Stimulated activated CD8-positive, alpha-beta memory T cell treated with anti-CD3 and anti-CD28 coated beads, Interleukin-7, amount 100 ng/mL, for 24 hours (primary cell): ENCODE measurements at regions not wholly inside any gene's neighbourhood (a gene's known extent, or its start where the extent isn't known, plus 50 kb on each side); places are given as distances from the start of the nearest gene placed in this dataset.
"Not testable (repeated sequence)": the region's sequence is repeated elsewhere in the genome, so short reads cannot be mapped to it uniquely, and the experiment has no call there.

Experiments used
- DNase-seq: peaks from one replicate; pipeline ENCODE4 v3.0.0-alpha.2; 2020; ENCODE audit warnings: low read depth

DNA sequence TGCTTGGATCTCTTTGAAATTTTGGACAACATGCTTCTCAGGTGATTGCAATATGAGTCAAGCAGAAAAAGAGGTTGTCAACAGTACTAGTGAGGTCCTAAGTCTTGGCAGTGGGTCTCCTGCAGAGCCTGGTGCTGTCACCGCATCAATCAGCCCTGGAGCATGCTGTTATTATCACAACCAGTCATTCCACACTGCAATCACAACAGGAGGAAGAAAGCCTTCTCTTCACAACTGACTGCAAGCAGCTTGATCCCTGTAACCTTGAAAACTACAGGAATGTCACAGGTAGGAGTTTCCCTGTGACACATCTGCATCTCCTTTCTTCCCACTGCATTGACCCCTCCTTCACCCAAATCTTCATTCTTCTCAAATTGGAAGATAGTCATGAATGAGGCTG lies 451.1 kb upstream of the ATP11B start:
- DNase-seq: no peak

DNA sequence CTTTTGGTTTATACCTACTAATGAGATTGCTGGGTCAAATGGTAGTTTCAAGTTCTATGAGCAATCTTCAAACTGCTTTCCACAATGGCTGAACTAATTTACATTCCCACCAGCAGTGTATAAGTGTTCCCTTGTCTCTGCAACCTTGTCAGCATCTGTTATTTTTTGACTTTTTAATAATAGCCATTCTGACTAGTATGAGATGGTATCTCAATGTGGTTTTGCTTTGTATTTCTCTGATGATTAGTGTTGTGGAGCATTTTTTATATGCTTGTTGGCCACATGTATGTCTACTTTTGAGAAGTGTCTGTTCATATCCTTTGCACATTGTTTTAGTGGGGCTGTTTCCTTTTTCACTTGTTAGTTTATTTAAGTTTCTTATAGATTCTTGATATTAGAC lies 449.3 kb upstream of the ATP11B start:
- not testable (repeated sequence) for DNase-seq

DNA sequence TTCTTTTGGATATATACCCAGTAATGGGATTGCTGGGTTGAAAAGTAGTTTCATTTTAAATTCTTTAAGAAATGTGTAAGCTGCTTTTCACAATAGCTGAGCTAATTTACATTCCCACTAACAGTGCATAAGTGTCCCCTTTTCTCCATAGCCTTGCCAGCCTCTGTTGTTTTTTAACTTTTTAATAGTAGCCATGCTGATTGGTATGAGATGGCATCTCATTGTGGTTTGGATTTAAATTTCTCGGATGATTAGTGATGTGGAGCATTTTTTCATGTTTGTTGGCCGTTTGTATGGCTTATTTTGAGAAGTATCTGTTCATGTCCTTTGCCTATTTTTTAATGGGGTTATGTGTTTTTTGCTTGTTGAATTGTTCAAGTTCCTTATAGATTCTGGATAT lies 444.3 kb upstream of the ATP11B start:
- DNase-seq: no peak

DNA sequence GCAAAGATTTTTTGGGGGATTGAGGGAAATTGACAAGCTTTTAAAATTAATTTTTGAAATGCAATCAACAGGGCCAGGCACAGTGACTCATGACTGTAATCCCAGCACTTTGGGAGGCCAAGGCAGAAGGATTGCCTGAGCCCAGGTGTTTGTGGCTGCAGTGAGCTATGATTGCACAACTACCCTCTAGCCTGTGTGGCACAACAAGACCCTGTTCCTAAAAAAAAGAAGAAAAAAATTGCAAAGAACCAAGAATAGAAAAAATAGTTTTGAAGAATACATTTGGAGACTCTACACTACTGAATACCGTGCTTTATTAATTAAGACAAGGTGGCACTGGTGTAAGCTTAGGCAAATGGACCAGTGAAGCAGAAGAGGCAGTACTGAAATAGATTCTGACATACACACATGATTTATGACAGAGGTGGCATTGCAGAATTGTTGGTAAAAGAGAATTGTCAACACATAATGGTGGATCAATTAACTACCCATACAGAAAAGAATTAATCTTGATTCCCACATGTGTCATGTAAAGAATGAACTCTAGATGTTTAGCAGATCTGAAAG lies 443.3 kb upstream of the ATP11B start:
- DNase-seq: no peak

DNA sequence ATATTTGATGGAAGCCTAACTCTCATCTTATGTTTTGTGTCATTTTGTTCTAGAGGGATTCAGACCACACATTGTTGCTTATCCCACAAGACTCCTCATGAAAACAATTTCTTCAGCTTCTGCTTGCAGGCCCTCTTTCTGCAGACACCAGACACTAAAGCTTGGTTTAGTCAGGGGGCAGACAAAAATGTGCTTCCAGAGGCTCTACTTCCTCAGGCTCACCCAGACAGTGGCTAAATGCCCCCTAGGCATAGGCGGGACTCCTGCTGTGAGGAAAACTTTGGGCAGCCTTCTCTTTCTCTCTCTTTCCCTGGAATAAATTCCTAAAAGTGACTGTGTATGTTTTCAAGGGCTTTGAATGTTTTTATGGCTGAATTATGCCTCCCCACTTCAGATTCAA lies 435.4 kb upstream of the ATP11B start:
- DNase-seq: no peak

DNA sequence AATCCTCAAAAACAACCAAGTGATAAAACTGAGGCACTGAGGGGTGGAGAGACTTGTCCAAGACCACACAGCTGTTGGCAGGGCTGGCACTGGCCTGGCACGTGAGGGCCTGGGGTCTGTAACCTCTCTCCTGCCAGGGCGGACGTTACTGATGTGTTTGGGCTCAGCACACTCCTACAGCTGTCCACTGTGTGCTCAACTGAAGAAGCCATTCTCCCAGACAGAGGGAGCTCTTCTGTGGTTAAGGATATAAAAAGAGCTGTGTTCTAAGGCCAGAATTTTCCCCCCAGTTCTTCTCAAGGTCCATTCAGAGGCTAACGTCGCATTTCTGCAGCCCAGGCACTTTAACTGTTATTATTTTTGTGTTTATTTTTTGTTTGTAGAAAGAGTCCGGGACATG lies 429.0 kb upstream of the ATP11B start:
- no peak for DNase-seq

DNA sequence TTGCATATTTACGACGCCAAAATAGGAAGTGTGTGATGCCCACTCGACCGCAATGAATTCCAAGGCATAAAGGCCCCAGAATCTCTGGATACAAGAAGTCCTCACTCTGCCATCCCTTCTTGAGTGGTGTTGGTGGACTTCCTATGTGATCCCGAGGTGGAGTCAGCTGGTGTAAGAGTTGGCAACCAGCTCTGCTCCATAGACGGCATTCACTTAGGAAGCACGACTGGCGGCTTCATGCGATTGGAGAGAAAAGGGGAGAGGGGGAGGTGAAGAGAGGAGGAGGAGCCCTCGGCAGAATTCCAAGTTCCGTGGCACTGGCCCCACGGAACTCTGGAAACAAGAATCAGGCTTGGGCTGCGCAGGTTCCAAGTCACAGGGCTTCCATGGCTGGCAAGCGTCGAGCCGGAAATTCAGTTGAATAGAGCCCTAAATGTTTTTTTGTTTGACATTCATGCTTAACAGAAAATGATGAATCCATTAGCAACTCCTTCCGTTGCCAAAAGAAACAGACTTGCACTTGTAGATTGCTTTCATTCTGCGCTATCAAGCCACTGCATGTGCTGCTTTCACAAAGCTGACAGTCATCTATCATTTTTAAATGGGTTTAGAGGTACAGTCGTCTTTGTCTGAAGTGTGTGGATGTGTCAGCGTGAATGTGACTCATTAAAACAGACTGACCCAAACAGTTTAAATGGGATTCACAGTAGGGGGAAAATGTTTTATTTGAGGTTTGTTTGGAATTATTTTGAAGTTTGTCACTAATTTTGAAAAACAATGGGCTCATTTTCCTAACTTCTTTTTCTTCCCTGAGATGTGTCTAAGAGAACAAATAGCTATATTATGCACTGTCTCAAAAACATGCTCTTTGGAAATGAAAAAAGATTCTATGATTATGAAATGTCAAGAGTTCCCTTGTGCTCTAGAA lies 428.3 kb upstream of the ATP11B start:
- DNase-seq: no peak

DNA sequence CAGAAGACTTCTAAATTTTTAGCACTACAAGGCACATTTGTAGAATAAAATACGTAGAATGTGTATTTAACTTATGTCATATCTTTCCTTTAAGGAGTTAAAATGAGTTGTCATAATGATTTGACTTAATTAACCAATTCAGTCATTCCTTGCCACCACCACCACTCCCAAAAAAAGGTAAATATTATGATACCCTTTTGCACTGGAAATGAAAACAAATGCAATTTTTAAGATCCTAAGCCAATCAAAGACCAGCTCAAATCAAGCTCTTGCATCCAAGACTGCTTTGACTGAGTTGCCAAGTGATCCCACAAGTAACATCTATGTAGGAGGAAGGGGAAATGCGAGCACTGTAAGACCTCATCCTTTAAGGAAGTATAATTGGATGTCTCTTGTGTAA lies 426.6 kb upstream of the ATP11B start:
- no peak for DNase-seq

DNA sequence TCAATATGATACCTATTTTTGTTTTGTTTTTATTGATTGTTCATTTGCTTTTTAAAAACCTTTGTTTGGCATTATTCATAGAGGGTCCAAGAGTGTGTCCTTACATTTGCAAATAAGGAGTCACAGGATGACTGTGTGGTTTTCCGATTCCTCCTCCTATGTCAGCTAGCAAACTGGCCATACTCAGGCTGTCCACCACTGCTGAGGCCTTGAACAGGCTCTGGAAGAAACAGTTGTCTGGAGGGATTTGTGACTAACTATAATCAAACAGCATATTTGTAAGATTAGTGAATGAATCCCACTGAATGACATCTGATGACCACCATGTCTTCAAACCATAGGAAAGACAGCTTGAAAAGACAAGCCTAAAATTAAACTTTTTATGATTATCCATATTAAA lies 423.4 kb upstream of the ATP11B start:
- no peak for DNase-seq

DNA sequence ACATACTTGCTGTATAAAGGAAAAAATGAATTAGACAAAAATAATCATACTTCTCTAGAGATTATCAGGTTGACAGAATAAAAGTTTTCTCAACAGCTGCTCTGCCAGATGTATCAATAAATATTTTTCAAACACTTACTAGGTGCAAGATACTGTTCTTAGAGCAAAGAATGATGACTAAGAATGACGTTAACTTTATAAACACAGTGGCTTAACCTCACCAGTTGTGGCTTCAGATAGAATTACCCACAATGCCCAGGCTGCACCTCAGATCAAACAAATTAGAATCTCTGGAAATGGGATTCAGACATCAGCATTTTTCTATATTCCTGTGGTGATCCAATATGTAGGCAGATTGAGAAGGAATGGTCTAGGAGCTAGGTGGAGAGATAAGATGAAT lies 422.4 kb upstream of the ATP11B start:
- DNase-seq: no peak

DNA sequence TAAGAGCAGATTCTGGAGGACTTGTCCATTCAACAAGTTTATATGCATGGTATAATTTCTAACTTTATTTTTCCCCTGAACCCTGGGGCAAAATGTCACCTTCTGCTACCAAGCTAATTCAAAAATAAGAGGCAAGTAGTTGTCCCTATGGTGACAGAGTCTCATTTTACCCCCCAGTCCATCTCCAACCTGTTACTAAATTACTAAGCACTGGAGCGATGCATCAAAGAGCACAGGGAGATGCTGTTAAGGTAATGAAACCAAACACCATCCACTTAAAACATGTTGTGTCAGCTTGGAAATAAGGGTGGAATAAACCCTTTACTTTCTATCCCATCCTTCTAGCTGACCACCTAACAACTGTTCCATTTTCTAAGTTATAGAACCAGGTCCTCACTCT lies 417.4 kb upstream of the ATP11B start:
- DNase-seq: no peak

DNA sequence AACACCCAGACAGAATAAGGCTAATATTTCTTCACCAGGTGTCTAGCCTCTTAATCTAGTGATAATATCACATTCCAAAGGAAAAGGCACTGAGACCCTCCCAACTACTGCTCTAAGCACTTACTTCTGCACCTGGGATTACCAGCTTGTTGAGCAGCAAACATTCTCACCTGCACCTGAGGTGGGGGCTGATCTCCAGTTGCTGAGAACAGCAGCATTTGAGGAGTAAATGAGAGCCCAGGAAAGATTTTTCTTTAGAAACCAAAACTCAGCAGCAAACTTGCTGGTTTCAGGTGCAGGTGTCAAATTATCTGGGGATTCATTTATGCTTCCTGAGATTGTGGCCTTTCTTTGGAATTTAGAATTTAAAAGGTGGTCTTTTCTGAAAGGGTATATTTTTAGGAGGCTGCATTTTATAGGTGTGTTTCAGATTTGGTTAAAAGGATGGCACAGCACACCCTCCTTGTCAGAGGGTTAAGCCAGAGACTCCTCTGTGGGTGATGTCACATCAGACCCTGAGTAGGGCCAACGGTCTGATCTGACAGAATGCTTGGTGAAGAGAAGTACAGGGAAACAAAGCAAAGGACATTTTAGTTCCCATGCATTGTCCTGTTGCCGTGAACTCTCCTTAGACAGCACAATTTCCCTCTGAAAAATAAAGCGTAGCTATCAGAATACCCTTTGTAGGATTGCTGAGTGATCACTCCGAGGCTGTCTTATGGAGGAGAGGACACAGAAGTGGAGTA lies 411.0 kb upstream of the ATP11B start:
- no peak for DNase-seq

DNA sequence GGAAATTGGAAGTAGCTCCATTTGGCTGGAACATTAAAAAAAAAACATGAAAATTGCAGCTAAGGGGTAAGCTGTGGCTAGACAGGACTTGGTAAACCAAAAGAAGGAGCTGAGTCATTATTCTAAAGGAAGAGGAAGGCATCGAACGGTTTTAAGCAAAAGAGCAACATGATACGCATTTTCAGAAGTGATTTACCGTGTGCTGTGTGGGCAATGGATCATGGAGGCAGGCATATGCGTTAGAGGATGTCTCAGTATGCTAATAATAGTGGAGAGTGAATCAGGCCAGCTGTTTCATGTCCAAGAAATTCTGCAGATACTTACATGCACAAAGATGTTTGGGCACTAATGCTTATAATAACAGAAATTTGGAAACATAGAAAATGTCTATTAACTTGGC lies 409.1 kb upstream of the ATP11B start:
- DNase-seq: no peak

DNA sequence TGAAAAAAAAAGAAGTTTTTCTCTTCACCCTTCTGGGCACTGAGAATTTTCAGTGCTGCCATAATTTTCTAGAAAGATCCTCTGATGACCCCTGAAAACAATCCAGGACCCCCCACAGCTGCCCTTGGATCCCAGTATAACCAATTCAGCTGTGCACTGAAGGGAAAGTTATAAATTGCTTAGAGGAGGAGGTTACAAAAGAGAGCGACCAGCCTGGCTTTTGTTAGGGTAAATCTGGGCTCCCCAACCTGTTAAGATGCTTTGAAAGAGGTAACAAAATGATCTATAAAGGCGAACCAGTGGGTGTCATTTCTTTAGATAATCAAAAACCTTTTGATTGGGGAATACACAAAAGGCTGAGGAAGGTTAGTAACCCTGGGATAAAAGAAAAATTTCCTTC lies 407.9 kb upstream of the ATP11B start:
- no peak for DNase-seq

DNA sequence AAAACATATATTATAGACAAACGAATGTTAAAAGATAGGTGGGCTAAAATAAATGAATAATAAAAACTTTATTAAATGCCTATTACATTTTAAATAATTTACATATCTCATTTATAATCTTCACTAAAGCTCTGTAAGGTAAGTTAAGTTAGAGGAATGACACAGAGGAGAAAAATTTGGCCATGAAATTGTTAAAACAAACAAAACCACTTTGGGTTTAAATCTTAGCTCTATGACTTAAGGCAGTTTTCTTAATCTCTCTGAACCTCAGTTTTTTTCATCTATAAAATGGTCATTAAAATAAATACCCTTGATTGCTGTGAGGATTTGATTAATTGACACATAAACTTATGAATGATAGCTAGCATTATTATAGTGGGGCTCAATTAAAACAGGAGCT lies 404.8 kb upstream of the ATP11B start:
- no peak for DNase-seq

DNA sequence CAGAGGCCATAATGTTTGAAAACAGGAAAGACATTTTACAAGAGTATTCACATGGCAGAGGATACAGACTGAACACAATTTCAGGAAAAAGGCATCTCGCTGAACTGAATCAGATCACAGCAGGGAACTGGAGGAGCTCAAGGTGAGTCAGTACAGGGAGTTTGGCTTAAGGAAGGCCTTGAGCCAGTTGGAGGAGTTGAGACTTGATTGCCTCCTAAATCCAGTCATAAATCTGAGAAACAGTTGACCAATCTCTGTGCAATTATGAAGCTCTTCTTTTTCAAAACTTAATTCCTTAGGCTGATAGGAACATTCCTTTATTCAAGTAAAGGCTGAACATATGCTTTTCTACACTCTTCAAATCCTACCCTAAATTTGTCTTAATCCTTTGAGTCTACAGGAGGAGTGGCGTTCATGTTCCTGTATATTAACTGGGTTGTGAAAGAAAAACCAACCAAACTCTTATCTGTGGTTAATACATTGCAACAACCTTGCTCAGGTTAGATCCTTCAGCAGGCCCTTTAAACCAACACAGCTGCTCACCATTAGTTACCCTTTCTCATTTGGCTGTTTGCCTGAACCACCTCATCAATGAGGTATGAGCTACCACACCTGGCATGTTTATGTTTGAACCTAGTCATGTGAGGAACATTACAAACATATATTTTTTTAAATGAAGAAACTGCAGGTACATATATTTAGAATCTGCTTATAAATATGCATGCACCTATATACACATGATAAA lies 404.1 kb upstream of the ATP11B start:
- DNase-seq: no peak

DNA sequence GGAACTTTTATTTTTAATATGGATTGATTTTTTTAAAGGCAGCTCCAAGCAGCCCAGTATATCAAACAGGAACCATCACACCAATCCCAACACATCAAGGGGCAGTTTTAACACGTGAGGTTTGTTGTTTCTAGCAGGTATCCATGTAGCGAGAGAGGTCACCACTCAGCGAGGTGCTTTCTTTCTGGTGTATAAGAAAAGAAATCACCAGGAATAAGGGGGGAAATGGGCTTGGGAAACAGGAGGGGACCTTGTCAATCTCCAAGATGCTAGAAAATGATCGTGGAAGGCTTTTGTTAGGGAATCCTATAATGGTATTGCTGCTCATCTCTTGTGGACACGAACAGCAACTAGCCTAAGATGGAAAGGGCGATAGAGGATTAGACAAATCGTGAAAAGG lies 402.9 kb upstream of the ATP11B start:
- DNase-seq: no peak

DNA sequence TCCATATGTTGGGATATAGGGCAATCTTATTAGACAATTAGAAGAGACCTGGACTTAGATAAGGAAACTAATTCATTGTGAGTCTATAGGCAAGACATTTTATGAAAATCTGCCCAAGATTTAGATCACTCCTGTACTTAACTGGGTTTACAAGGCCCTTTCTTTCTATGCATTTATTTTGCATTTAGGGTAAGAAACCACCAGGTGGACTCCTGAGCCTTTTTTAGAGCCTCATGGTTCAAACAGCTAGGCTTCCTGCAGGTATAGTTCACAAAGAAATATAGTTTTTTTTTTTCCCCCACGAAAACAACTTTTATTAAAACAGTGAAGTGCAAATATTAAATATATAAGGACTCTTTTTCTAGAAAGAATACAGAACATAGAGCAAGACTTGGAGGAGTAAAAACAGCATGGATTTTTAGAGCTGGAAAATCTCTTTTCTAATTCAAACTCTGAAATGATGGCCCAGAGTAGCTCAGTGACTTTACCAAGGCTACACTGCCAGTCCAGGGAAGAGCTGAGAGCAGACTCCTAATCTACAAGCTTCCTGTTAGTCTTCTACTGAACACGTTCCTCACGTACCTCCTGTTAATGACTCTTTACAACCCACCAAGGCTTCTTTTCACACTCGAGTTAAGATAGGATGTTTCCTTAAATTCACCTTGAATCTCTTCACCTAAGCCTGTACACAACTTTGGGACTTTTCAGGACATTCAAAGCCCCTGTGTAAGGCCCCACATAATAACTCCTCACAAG lies 400.9 kb upstream of the ATP11B start:
- no peak for DNase-seq

DNA sequence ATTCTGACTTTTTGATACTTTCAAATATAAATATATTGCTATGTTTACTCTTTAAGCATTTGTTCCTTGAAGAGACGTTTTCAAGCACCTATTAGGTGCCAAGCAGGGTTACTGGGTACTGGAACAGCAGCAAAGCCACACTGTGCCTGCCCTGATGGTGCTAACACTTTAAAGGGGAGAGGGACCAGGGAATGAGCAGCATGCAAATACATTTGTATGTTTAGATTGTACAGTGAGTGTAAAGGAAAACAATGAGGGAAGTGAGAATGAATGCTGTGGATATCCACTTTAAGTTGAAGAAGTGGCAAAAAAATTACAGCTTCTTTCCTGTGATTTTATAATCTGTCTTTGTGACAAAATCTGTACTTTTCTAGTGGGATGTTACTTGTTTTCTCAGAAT lies 400.2 kb upstream of the ATP11B start:
- DNase-seq: no peak

DNA sequence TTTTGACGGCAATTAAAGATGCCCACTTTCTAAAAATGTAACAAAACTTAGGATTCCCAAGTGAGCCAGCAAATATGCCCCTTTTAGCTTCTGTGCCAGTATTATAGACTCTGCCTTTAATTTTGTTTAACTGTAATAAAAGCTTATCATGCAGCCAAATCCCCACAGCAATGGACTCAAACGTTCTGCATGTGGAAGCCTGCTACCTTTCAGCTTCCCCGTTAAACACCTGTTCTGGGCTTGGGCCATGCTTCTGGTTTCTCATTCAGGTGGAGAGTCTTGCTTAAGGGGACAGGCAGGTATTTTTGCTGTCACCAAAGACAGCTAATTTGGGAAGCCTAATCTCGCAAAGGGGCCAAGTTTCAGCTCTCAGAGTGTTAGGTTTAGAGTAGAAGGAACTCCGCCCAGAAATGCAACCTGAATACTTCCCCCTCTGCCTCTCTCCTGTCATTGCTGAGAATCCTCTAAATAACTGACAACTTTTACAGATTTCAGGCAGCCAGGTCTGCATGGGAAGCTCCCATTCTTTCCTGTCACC lies 399.4 kb upstream of the ATP11B start:
- DNase-seq: no peak

DNA sequence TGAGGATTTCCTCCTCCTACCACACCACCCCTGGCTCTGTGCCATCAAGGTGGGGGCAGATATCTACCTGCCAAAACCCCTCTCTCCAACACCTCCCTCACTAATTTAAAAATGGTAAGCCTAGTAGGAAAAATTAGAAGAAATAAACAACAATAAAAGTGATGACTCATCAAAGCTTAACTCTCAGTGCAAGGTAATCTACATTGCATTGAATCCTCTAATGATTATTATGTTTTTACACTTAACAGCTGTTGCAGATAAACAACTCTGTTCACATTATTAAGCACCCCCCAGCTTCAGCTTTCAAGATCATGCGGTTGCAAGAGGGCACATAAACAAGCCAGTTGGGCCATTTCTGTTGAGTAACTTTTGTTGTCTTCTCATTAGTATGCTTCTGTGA lies 396.1 kb upstream of the ATP11B start:
- no peak for DNase-seq
